LNCAP (cell line): ENCODE measurements at regions not wholly inside any gene's neighbourhood (a gene's known extent, or its start where the extent isn't known, plus 50 kb on each side); places are given as distances from the start of the nearest gene placed in this dataset.

Source experiments
- TF ChIP-seq, protein P1 (sequence below): fragments of 450-650 bp; IDR thresholded peaks from 2 replicates; pipeline ENCODE4 v1.5.1; 2017; ENCODE audit warnings: mild to moderate bottlenecking

DNA sequence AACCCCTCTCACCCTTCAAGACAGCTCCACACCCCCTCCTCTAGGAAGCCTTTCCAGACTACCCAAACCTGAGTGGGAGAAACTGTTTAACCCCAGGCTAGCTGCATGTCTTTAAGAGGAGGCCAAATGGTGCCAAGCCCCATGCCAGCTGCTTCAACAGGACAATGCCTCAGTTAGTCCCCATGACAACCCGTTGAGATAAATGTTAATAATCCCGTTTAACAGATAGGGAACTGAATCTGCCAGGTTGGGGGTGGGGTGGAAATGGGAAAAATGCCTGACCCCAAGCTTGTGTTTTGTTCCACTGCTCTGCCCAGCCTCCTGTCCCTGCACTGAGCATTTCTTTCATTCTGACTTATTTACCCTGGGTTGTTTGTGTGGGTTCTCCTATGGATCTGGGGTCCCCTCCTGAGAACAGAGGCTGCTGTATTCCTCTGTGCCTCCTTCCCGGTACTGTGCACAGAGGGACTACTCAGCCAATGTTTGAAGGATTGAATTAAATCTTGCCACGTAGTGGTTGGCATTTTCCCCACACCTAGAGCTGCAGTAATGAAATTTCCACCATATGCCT is 452.6 kb upstream of the ZMIZ1 start:
- TF ChIP-seq, protein P1, sequence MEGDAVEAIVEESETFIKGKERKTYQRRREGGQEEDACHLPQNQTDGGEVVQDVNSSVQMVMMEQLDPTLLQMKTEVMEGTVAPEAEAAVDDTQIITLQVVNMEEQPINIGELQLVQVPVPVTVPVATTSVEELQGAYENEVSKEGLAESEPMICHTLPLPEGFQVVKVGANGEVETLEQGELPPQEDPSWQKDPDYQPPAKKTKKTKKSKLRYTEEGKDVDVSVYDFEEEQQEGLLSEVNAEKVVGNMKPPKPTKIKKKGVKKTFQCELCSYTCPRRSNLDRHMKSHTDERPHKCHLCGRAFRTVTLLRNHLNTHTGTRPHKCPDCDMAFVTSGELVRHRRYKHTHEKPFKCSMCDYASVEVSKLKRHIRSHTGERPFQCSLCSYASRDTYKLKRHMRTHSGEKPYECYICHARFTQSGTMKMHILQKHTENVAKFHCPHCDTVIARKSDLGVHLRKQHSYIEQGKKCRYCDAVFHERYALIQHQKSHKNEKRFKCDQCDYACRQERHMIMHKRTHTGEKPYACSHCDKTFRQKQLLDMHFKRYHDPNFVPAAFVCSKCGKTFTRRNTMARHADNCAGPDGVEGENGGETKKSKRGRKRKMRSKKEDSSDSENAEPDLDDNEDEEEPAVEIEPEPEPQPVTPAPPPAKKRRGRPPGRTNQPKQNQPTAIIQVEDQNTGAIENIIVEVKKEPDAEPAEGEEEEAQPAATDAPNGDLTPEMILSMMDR = no peak

- TF ChIP-seq, protein P1 = no peak
Measured at GRCh38 chr10:78617115-78617514, 451.7 kb upstream of the ZMIZ1 start.

DNA sequence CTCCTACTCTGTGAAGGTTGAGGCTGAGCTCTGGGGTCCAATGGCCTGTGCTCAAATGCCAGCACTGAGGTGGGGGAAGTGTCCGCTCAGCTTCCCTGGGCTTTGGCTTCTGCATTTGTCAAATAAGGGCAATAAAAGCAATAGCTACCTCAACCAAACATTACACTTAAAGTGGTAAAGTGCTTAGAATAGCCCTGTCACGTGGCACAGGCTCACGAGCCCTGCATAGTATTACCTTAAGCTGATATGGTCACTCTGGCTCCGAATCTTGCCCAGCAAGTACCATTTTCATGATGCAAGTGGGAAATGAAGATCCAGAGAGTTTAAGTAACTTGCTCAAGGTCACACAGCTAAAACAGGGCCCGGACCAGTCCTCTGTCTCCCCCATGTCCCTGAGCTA is 451.1 kb upstream of the ZMIZ1 start:
- TF ChIP-seq, protein P1 = no peak

DNA sequence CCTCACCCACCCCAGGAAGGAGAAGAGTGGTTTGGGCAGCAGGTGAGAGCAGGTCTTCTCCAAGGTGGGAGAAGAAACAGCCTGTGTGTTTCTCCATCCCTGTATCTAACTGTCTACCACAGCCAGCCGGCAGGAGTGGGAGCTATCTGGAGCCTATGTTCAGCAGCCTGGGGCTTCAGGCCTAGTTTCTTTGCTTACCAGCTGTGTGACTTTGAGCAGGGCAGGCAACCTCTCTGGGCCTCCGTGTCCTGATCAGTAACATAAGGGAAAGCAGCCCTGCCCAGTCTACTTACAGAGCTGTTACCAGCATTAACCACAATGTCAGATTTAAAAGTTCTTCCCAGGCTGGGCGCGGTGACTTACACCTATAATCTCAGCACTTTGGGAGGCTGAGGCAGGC is 450.7 kb upstream of the ZMIZ1 start:
- TF ChIP-seq, protein P1 = no peak

GRCh38 chr10:78619115-78619851 is 449.5 kb upstream of the ZMIZ1 start:
- TF ChIP-seq, protein P1 = no peak

GRCh38 chr10:78619896-78620295 is 448.9 kb upstream of the ZMIZ1 start:
- TF ChIP-seq, protein P1 = no peak

- TF ChIP-seq, protein P1 = no peak
Measured at GRCh38 chr10:78620985-78621799, 447.6 kb upstream of the ZMIZ1 start.
